Effector CD4-positive, alpha-beta T cell (primary cell): ENCODE measurements at regions not wholly inside any gene's neighbourhood (a gene's known extent, or its start where the extent isn't known, plus 50 kb on each side); places are given as distances from the start of the nearest gene placed in this dataset.

Experiments used
- DNase-seq: peaks from one replicate; pipeline ENCODE4 v3.0.0-alpha.2; 2020

- no peak for DNase-seq
Measured at GRCh38 chr1:184919892-184920291, 54.4 kb downstream of the NIBAN1 start.

DNA sequence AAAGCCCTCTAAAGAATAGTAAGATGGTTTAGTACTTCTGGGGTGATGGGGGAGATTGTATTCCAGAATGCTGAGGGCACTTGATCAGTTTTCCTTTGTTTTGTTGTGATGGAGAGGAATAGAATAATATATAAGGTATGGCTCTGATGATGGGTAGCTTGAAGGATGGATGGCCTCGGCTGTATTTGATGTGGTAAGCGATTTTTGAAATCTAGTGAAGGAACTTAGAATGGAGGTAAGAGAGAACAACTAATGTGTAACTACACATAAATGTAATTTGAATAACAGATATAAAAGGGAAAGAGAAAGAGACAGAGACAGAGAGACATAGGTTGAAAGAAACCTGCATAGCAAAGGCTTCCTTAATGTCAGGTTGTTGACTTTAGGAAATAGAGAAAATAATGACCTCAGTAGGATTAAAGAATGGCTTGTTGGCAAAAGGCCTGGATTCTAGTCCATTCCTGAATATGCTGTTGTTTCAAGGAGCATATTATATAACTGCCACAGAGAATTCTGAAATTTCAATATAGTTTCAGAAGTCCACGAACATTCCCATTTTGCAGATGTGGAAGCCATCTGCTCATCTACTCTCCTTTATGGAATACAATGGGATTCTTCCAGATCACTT lies 58.7 kb downstream of the NIBAN1 start:
- no peak for DNase-seq

DNA sequence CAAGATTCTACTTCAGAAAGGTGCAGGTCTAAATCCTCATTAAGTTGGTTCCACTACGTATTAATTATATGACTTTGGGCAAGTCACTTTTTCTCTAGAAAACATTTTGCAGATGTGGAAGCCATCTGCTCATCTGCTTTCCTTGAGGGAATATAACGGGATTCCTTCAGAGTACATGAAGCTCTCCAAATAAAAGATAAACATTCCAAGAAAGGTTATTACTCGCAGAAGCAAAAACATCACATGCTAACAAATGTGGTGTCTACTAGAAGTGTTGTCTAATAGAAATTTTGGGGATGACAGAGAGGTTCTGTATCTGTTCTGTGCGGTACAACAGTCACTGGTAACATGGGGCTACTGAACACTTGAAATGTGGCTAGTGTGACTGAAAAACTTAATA lies 60.2 kb downstream of the NIBAN1 start:
- no peak for DNase-seq

- DNase-seq, result no peak
Measured at GRCh38 chr1:184912392-184912791, 61.9 kb downstream of the NIBAN1 start.

DNA sequence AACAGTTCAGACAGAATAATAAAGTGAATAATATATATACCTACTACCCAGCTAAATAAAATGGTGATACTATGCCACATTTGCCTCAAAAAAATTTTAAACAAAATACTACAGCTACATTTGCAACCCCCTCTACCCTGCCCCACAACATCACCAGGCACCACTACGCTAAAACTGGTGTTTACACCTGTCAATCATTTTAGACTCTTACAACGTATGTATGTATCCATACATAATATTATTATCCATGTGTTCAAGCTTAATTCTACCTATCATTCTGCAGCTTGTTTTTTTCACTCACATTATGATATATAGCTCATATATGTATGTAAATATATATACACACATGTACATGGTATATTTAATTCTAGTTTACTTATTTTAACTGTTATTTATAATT lies 62.5 kb downstream of the NIBAN1 start:
- no peak for DNase-seq

GRCh38 chr1:184911103-184911745 lies 63.1 kb downstream of the NIBAN1 start:
- DNase-seq, result no peak

DNA sequence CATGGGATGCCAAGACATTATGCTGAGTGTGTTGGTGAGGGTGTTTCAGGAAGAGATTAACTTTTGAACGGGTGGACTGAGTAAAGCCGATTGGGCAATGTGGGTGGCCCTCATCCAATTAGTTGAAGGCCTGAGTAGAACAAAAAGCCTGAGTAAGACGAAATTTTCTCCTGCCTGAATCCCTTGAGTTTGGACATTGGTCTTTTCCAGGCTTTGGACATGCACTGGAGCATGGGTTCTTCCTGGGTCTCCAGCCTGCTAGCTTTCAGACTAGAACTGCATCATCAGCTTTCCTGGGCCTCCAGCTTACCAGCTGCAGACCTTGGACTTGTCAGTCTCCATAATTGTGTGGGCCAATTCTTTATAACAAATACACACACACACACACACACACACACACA lies 63.6 kb downstream of the NIBAN1 start:
- DNase-seq, result no peak

DNA sequence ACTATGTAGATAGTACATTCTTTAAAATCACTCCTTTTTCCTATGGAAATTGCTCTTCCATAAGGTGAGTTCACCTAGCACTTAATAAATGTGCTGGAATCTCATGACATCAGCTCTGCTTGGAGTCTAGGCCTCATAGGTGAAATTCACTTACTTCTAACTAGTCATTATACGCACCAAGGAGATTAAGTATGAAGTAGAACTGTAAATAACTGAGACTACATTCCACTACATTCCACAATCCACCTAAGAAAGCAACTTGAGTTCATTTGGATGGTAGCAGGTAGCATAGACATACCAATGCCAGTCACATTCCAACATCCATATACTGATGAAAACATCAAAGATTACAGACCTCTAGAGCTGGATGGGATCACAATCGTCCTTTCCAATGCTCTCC lies 64.3 kb downstream of the NIBAN1 start:
- no peak for DNase-seq

GRCh38 chr1:184909019-184909418 lies 65.3 kb downstream of the NIBAN1 start:
- DNase-seq, result no peak

DNA sequence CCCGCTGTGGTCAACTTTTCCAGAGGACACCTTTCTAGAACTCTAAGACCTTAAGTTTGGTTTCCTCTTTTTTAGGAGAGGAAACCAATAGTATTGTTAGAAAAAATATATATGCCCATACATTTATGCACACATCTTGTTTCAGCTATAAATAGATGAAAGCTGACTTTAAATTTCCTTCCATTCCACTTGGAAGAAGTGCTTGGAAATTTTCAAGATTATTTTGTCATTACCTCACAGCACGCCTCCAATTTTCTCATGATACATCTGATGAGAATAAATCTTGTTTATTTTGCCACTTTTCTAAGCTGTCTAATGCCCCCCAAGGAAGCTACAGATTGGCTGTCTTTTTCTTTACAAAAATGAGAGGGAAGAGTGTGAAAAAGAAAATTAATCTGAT lies 65.8 kb downstream of the NIBAN1 start:
- no peak for DNase-seq

GRCh38 chr1:184907500-184907899 lies 66.8 kb downstream of the NIBAN1 start:
- DNase-seq, result no peak

GRCh38 chr1:184906761-184907160 lies 67.5 kb downstream of the NIBAN1 start:
- no peak for DNase-seq

DNA sequence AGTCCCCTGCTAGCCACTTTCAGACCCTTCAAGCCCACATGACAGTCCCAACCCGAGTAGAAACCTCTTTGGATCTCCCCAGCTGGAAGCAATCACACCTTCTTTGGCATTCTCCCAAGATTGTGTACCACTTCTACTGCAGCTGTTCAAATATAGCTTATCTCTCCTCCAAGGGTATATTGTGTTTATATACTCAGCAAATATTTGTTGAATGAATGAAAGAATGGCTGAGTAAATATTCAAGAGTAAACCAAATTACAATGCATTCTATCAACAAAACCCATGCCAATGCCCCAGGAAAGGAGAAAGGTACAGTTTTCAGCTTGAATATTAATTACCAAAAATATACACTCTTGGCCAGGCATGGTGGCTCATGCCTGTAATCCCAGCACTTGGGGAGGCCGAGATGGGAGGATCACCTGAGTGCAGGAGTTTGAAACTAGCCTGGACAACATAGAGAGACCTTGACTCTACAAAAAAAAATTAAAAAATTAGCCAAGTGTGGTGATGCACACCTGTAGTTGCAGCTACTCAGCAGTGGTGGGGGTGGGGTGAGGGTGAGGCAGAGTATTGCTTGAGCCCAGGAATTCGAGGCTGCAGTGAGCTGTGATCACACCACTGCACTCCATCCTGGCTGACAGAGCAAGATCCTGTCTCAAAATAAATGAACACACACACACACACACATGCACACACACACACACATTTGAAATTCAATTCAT lies 68.5 kb downstream of the NIBAN1 start:
- no peak for DNase-seq

DNA sequence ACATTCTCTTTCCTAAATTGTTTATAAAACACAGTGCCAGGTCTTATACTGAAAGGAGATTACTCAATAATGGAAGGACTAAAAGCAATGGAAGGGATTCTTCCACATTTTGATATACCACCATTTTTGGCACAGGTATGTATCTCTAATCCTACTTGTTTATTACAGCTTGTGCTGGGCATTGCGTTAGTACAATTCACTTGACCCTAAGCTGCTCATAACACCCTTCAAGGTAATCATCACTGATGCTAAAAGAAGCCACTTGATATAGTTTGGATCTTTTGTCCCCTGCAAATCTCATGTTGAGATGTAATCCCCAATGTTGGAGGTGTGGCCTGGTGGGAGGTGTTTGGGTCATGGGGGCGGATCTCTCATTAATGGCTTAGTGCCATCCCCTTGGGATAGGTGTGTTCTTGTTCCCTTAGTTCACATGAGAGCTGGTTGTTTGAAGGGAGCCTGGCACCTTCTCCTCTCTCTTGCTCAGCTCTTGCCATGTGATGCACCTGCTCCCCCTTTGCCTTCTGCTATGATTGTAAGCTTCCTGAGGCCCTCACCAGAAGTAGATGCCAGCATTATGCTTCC lies 71.1 kb downstream of the NIBAN1 start:
- DNase-seq, result no peak

- no peak for DNase-seq
Measured at GRCh38 chr1:184900507-184900906, 73.8 kb downstream of the NIBAN1 start.

GRCh38 chr1:184896000-184896399 lies 78.3 kb downstream of the NIBAN1 start:
- no peak for DNase-seq

DNA sequence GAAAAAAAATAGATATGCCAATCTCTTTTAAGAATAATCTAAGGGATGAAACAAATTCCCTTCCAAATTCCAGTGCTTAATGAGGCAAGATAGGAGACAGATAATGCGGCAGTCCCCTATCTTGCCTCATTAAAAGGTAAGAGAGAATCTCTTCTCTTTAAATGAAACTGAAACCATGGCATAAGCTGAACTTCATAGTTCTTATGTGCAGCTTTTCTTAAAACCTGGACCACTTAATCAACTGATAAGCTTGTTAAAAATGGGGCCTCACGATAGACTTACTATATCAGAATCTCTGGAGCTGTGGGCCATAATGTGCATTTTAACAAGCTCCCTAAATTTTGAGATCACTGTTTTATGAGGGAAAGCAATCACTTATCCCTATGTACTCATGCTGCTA lies 79.2 kb downstream of the NIBAN1 start:
- DNase-seq, result no peak

- no peak for DNase-seq
Measured at GRCh38 chr1:184893695-184894094, 80.6 kb downstream of the NIBAN1 start.

GRCh38 chr1:184892116-184892515 lies 82.2 kb downstream of the NIBAN1 start:
- DNase-seq, result no peak

DNA sequence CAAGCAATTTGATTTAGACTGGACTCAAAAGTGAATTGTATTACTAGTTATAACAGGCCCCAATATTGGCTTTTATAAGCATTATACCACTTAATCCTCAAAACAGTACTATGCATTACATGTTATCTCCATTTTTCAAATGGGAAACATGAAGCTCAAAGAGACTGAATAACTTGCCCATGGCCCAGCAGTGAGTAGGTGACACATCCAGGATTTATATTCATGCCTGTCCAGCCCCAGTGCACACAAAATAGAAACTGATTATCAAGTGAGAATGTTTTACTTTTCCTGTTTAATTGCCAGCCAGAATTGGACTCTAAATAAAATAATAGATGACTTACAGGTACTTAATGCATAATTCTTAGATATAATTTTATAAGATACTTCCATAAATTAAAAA lies 82.9 kb downstream of the NIBAN1 start:
- DNase-seq, result no peak

DNA sequence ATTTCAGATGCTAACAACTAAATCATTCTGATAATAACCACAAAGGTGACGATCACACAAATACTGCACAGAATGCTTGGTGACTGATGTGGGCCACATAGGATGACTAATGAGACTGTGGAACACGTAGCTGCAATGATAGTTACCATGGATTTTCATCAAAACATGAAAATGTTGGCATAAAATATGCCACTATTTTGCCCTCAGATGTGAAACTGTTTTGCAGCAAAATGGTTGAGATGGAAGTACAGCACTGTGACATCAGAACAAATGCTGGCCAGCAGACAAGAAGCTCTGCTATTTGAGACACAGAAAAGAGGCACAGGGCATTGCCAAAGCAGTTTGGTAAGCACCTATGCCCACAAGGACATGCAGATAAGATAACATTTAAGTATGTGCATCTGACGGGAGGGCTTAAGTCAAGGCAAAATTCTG lies 83.8 kb downstream of the NIBAN1 start:
- DNase-seq, result peak; percentile 44

DNA sequence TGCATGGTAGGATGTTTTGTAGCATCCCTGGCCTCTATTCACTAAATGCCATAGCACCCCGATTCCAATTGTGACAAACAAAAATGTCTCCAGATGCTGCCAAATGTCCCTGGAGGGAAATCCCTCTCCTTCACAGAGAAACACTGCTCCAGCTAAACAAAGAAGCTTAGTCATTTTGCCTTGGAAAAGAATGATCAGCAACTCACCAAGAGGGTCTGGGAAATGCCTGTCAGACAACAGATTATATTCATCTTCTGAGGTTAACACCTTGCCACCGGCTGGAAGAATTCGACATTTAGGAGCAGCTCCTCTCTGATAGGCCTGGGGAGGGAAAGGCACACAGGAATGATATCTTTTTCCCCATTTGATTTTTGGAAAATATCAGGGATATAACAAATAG lies 84.4 kb downstream of the NIBAN1 start:
- DNase-seq, result no peak

- no peak for DNase-seq
Measured at GRCh38 chr1:184889166-184889565, 85.1 kb downstream of the NIBAN1 start.

- no peak for DNase-seq
Measured at GRCh38 chr1:184888505-184888904, 85.8 kb downstream of the NIBAN1 start.
